ENCODE measurements at regions not wholly inside any gene's neighbourhood (a gene's known extent, or its start where the extent isn't known, plus 50 kb on each side); places are given as distances from the start of the nearest gene placed in this dataset.

DNA sequence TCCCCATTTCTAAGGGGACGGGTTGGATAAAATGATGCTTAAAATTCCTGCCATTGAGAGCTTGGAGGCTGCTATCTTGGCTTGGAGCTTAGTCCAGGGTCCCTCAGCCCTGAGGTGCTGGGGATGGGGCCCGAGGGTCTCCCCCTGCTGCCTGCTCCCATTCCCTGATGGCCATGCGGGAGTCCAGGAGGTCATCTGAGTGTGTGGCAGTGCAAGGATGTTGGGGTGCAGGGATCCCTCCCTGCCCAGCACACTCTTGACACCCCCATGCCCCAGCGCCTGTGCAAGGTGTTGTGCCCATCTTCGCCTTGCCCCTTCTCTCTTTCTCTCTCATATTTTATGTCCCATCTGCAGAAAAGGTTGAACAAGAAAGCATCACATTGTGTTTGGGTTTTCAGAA, 90.4 kb downstream of the IRF8 start:
- intact Hi-C loops (cut with DNase I) = no loop called here
- ATAC-seq = no peak
- peak; percentile 31 for DNase-seq (ENCODE audit: low spot score)

GRCh38 chr16:85989863-85990643, 91.1 kb downstream of the IRF8 start:
- intact Hi-C loops (cut with DNase I) = no loop called here
- ATAC-seq (no peak), DNase-seq (ENCODE audit: low spot score) (peak; percentile 34)

DNA sequence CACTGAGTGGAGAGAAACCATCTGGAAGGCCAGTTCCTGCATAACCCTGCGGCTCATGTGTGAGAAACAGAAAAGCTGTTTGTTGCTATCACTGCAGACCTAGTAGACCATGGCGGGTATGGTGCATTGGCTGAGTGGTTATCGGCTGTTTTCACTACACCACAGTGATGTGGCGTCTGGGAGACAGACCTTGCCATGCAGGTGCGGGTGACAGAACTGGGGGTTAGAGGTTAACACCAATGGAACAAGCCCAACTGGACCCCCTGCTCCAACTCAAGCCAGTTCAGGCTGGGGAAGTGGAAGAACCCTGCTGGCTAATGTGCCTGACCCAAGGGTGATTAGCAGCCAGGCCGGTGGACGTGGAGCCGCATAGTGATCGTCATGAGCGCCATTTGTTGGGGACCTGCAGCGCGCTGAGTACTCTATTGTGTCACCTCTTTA, 91.9 kb downstream of the IRF8 start:
- peak; percentile 49 for DNase-seq (ENCODE audit: low spot score)
- ATAC-seq = no peak
- intact Hi-C loops (cut with DNase I) = no loop called here

DNA sequence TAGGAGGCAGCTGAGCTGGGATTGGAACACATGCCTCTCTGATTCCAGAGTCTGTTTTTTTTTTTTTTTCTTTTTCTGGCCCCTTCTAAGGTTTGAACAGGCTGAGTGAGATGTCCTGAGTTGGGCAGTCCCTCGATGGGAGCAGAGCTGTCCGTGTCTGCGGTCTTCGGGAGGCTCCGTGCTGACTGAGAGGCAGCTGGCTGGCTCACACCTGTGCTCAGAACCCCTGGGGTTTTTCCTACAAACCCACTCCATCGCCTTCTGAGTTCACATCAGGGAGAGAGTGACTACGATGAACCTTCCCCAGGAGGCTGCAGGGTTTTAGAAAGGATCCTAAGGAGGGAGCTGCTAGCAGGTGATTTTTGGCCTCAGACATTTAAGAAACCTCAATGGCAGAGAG, 92.5 kb downstream of the IRF8 start:
- DNase-seq (ENCODE audit: low spot score) (peak; percentile 26), ATAC-seq (no peak)
- intact Hi-C loops (cut with DNase I) = no loop called here

DNA sequence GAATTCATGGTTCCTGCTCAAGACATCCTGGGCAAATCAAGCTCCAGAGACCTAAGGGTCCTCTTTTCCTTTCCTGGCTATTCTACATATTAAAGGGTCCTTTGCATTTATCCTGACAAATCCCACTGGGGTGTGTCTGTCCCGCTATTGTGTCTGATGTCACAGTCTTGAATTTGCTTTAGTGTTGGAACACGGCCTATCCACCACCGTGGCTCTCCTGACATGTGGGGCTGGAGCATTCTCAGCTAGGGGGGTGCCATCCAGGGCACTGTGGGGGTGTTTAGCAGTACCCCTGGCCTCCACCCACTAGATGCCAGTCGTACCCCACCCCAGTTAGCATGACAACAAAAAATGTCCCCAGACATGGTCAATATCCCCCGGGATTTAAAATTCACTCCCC, 92.9 kb downstream of the IRF8 start:
- ATAC-seq = no peak
- DNase-seq (ENCODE audit: low spot score) = no peak
- intact Hi-C loops (cut with DNase I) = no loop called here

DNA sequence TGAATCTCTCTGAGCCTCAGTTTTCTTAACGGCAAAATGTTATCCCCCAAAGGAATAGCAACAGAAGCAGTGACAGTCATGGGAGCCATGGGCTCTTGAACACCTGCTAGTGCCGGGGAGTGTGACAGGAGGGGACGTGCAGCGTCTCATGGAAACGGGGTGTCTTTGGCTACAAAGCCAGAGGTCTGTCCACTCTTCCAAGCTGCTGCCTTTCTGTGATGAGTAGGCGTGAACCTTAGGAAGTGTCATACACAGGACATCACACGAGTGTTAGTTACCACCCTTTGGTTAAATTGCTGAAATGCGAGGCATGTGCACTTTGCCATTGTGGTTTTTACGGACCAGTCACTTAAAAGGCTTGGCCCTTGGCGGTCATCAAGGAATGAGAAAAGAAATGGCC, 93.4 kb downstream of the IRF8 start:
- peak; percentile 22 for DNase-seq (ENCODE audit: low spot score)
- no peak for ATAC-seq
- intact Hi-C loops (cut with DNase I) = no loop called here

DNA sequence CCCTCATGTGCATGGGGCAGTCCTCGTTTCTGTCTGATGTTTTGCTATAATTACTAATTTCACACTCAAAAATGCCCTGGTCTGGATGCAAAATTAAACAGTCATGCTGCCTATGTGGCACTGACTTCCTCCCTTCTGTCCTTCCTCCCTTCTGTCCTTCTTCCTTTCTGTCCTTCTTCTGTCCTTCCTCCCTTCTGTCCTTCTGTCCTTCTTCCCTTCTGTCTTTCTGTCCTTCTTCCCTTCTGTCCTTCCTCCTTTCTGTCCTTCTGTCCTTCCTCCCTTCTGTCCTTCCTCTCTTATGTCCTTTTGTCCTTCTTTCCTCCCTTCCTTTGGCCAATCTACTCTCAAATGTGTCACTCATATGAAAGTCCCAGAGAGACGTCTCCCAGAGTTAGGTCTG, 93.8 kb downstream of the IRF8 start:
- no peak for ATAC-seq
- intact Hi-C loops (cut with DNase I) = no loop called here
- DNase-seq (ENCODE audit: low spot score) = no peak

GRCh38 chr16:85994492-85995490, 95.8 kb downstream of the IRF8 start:
- intact Hi-C loops (cut with DNase I) = no loop called here
- peak; percentile 47 for DNase-seq (ENCODE audit: low spot score)
- no peak for ATAC-seq

GRCh38 chr16:85995541-85996423, 96.8 kb downstream of the IRF8 start:
- intact Hi-C loops (cut with DNase I) = no loop called here
- DNase-seq (ENCODE audit: low spot score) = peak; percentile 49
- peak; percentile 28 for ATAC-seq

DNA sequence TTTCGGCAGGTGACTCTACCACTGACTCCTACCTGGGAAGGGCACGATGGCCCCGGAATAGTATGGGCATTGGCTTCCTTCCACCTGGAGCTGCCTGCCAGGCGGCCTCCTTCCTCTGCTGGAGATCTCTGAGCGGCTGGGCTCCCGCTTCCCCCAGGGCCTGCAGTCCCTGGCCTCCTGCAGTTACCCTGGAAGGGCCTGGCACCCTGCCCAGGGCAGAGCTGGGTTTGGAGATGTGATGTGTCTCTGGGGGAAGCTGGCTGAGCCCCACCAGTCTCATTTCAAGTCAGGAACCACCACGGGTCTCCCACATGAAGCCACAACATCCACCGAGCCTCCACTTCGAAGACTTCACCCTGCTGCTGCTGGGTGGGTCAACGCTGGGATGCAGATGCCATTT, 97.9 kb downstream of the IRF8 start:
- intact Hi-C loops (cut with DNase I) = no loop called here
- ATAC-seq (no peak), DNase-seq (ENCODE audit: low spot score) (peak; percentile 51)

DNA sequence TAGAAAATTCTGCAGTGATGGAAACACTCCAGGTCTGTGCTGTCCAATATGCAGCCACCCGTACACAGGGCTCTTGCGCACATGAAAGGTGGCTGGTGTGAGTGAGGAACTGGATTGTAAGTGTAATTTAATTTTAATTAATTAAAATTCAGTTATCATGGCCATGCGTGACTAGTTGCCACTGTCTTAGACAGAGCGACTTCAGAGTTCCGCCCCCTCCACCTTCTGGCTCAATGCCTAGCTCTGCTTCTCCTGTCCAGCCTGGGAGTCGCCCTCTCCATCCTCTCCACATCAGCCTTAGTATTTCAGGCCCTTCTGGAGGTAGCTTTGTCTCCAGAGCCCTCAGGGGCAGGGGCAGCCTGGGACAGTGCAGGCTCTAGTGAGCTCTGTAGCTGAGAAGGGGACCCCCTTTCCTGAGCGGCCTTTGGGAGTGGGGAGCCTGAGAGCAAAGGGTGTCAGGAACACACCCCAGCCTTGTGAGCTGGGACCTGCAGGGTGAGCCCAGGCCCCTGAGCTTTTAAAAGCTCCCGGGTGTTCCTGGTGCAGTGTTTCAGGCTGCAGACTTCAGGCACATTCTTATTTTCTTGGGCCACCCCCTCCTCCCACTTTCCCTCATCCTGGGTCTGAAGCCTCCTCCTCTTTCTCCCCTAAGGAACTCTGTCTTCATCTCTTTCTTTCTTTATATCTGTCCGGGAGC, 99.4 kb downstream of the IRF8 start:
- no peak for ATAC-seq
- DNase-seq (ENCODE audit: low spot score) = peak; percentile 43
- intact Hi-C loops (cut with DNase I) = no loop called here

- DNase-seq (ENCODE audit: low spot score) (peak; percentile 25), ATAC-seq (no peak)
- intact Hi-C loops (cut with DNase I) = no loop called here
These were observed 100.1 kb downstream of the IRF8 start for GRCh38 chr16:85998868-85999729.

DNA sequence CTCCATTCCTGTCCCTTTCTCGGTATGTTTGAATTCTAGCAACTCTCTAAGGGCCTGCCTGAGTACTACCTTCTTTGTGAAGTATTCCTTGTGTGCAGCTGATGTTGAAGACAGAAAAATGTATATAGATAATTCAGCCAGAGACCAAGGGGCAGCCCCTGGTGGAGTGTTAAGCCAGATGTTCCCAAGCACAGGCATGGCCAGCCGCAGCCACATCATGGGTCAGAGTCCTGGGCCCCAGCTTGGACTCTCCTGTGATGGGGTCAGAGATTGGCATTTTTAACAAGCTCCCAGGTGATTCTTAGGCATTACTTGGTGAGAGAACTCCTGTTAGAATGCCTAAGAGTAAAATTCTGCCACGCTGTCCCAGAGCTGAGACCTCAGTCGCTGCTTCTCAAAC, 100.8 kb downstream of the IRF8 start:
- no peak for ATAC-seq
- intact Hi-C loops (cut with DNase I) = no loop called here
- DNase-seq (ENCODE audit: low spot score) = peak; percentile 28

DNA sequence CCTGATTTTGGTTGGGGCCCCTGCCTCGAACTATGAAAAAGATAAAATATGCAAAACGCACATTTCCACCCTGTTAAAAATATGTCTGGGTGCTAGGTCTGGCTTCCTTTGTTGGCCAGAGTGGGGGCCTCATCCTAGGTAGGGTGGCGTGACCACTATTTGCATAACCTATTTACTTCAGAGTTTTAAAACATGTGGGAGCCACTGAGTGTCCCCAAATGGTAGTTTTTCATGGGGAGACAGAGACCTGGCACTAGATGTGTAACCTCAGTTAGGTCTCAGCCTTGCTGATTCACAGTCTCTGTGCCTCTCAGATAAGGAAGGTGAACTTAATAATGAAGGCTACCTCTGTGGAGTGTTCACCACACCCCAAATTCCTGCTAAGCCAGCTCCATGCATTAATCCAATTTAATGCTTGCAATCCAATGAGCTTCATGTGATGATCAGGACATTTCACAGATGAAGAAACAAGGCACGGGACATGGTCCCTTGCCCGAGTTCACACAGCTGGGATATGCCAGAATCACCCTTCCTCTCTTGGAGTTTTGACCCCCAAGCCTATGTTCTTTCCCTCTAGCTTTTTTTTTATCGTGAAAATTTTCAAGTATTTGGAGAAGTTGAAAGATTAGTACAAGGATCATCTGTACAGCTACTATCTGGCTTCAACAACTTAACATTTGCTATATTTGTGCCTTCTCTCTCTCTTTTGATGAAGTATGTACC, 103.4 kb downstream of the IRF8 start:
- no peak for DNase-seq (ENCODE audit: low spot score)
- no peak for ATAC-seq
- intact Hi-C loops (cut with DNase I) = no loop called here

GRCh38 chr16:86007524-86007923, 108.6 kb downstream of the IRF8 start:
- intact Hi-C loops (cut with DNase I) = no loop called here
- DNase-seq (ENCODE audit: low spot score) = no peak
- no peak for ATAC-seq

GRCh38 chr16:86010680-86011141, 111.7 kb downstream of the IRF8 start:
- ATAC-seq (no peak), DNase-seq (ENCODE audit: low spot score) (peak; percentile 28)
- intact Hi-C loops (cut with DNase I) = no loop called here

GRCh38 chr16:86011532-86011931, 112.6 kb downstream of the IRF8 start:
- no peak for DNase-seq (ENCODE audit: low spot score)
- intact Hi-C loops (cut with DNase I) = no loop called here
- ATAC-seq = no peak
